K562 (cell line): ENCODE measurements at regions not wholly inside any gene's neighbourhood (a gene's known extent, or its start where the extent isn't known, plus 50 kb on each side); places are given as distances from the start of the nearest gene placed in this dataset.

Experiments used
- ATAC-seq: fragments of 200-7000 bp; cut with Tn5 transposase; 3 replicates; pipeline ENCODE4 v1.9.1; 2020; ENCODE audit warnings: moderate library complexity
- BruUV-seq: library from RNA; stranded (reverse); fragments of 400-500 nt; replicated peaks from 2 replicates; lab custom pipeline; 2021; lab: Mats Ljungman, UMichigan
- CTCF ChIA-PET: fragments of 300-600 bp; formaldehyde crosslinking; extraction: SDS; loops from one replicate; lab custom pipeline; 2021; ENCODE audit warnings: low intra/inter-chr PET ratio; lab: Yijun Ruan, JAX
- POLR2A ChIA-PET: fragments of 300-600, 350-650 bp; sonication (Branson Sonifier 250); formaldehyde crosslinking; extraction: SDS; loops from one replicate; lab custom pipeline; 2021; ENCODE audit warnings: antibody characterized with exemption, inconsistent platforms; lab: Yijun Ruan, JAX
- DNase-seq, 4 experiments: peaks; one replicate each; pipeline versions ENCODE4 v3.0.0 to v3.0.0-alpha.2; 2011 to 2018; ENCODE audit warnings: low spot score in 3 of 4, mixed read lengths in 3 of 4; ENCODE audit errors: extremely low read depth in 1 of 4
- FAIRE-seq: peaks from 2 replicates; lab custom pipeline; 2011; peaks lifted over from hg19 to GRCh38; lab: Jason Lieb, UNC
- H2AFZ ChIP-seq: 2 replicates; pipeline ENCODE4 v1.6.0; 2011; ENCODE audit warnings: low read depth, low read length, control low read depth, inconsistent platforms
- H3K27ac ChIP-seq: fragments of 200-600 bp; 3 replicates; pipeline ENCODE4 v1.8.0; 2011; ENCODE audit warnings: low read depth, mild to moderate bottlenecking, control low read depth, inconsistent platforms, low read length, moderate library complexity, mixed read lengths; ENCODE audit errors: extremely low read depth
- H3K27me3 ChIP-seq, 2 experiments: fragments of 300-600 bp in 1 of 2; 2 replicates in 1 of 2; 3 replicates in 1 of 2; pipeline versions ENCODE4 v1.6.0 to v1.8.0; 2011; ENCODE audit warnings: inconsistent platforms in 2 of 2, low read length in 2 of 2, mild to moderate bottlenecking in 1 of 2, mixed read lengths in 1 of 2, moderate library complexity in 1 of 2; ENCODE audit not compliant: control insufficient read depth in 2 of 2, insufficient read depth in 2 of 2
- H3K36me3 ChIP-seq: fragments of 300-600 bp; 3 replicates; pipeline ENCODE4 v1.8.0; 2011; ENCODE audit warnings: mild to moderate bottlenecking, low read length, inconsistent platforms; ENCODE audit not compliant: control insufficient read depth, insufficient read depth
- H3K4me1 ChIP-seq, 2 experiments: fragments of 200-600 bp in 1 of 2; replicated peaks in 1 of 2; 2 replicates in 1 of 2; 3 replicates in 1 of 2; pipeline versions ENCODE4 v1.5.1 to v1.8.0; 2011; ENCODE audit warnings: inconsistent platforms in 2 of 2, low read length in 2 of 2, mild to moderate bottlenecking in 1 of 2, mixed read lengths in 1 of 2, moderate library complexity in 1 of 2; ENCODE audit not compliant: control insufficient read depth in 2 of 2, insufficient read depth in 2 of 2
- H3K4me2 ChIP-seq: 2 replicates; pipeline ENCODE4 v1.6.1; 2011; ENCODE audit warnings: low read length, control low read depth, inconsistent platforms, mixed read lengths; ENCODE audit not compliant: insufficient read depth
- H3K4me3 ChIP-seq: fragments of 200-600 bp; sonication (generic), shearing (Covaris generic); 2 replicates; pipeline ENCODE4 v1.5.1; 2016; ENCODE audit warnings: control low read depth, inconsistent platforms
- H3K79me2 ChIP-seq: fragments of 200-600 bp; 3 replicates; pipeline ENCODE4 v1.8.0; 2011; ENCODE audit warnings: low read length, inconsistent platforms; ENCODE audit not compliant: control insufficient read depth, insufficient read depth
- H3K9ac ChIP-seq, 2 experiments: 2 replicates each; pipeline versions ENCODE4 v1.6.0 to v1.6.1; 2011; ENCODE audit warnings: low read depth in 2 of 2, low read length in 2 of 2, control low read depth in 1 of 2, inconsistent platforms in 1 of 2, mild to moderate bottlenecking in 1 of 2, mixed read lengths in 1 of 2; ENCODE audit not compliant: insufficient read depth in 1 of 2
- H3K9me1 ChIP-seq: one replicate; pipeline ENCODE4 v1.6.0; 2011; ENCODE audit warnings: inconsistent platforms, mild to moderate bottlenecking, low read length, moderate library complexity; ENCODE audit not compliant: control insufficient read depth, insufficient read depth
- H3K9me3 ChIP-seq: replicated peaks from 2 replicates; pipeline ENCODE4 v1.5.1; 2011; ENCODE audit warnings: low read depth, low read length, inconsistent platforms; ENCODE audit not compliant: control insufficient read depth, insufficient read depth
- H4K20me1 ChIP-seq: replicated peaks from 2 replicates; pipeline ENCODE4 v1.6.1; 2011; ENCODE audit warnings: low read length, inconsistent platforms, mixed read lengths; ENCODE audit not compliant: control insufficient read depth, insufficient read depth
- ARID2 ChIP-seq: fragments of 450-650 bp; IDR thresholded peaks from 2 replicates; pipeline ENCODE4 v1.6.1; 2017; ENCODE audit warnings: antibody characterized with exemption, mild to moderate bottlenecking
- CAMTA2 ChIP-seq: fragments of 250-450 bp; sonication (Bioruptor Pico); conservative IDR thresholded peaks from 2 replicates; pipeline ENCODE4 v1.5.1; 2022
- COPS2 ChIP-seq: fragments of 450-650 bp; conservative IDR thresholded peaks from 2 replicates; pipeline ENCODE4 v1.6.1; 2016; ENCODE audit warnings: mild to moderate bottlenecking, moderate library complexity
- FOXA3 ChIP-seq, 2 experiments: fragments of 450-650 bp in 1 of 2; sonication (generic) in 1 of 2; formaldehyde crosslinking; IDR thresholded peaks in 1 of 2; conservative IDR thresholded peaks in 1 of 2; 2 replicates each; pipeline versions ENCODE4 v1.4.0 to v1.8.0; 2020 to 2022; ENCODE audit warnings: mild to moderate bottlenecking in 2 of 2, missing genetic modification reagents in 1 of 2
- KAT2B ChIP-seq: IDR thresholded peaks from one replicate; pipeline ENCODE4 v1.6.1; 2012; ENCODE audit warnings: low read depth, mild to moderate bottlenecking, control low read depth, inconsistent platforms, low read length, moderate library complexity
- MLX ChIP-seq, 2 experiments: fragments of 450-650 bp in 1 of 2; sonication (generic) in 1 of 2; formaldehyde crosslinking; conservative IDR thresholded peaks; 2 replicates each; pipeline versions ENCODE4 v1.4.0 to v1.8.1; 2020 to 2022; ENCODE audit warnings: mild to moderate bottlenecking in 1 of 2, missing genetic modification reagents in 1 of 2
- SMAD1 ChIP-seq: fragments of 150-350 bp; IDR thresholded peaks from 2 replicates; pipeline ENCODE4 v1.6.1; 2014; ENCODE audit warnings: low read length, low read depth; ENCODE audit not compliant: partially characterized antibody
- ZBTB33 ChIP-seq: sonication (generic); formaldehyde crosslinking; IDR thresholded peaks from 2 replicates; pipeline ENCODE4 v1.8.1; 2023; ENCODE audit warnings: mild to moderate bottlenecking, missing genetic modification reagents
- ZC3H4 ChIP-seq: sonication (generic); formaldehyde crosslinking; IDR thresholded peaks from 2 replicates; pipeline ENCODE4 v1.9.0; 2021; ENCODE audit warnings: missing genetic modification reagents, borderline replicate concordance
- ZNF3 ChIP-seq: fragments of 250-450 bp; sonication (Bioruptor Pico); IDR thresholded peaks from 2 replicates; pipeline ENCODE4 v1.5.0; 2021; ENCODE audit warnings: mild to moderate bottlenecking, moderate library complexity
- ZNF551 ChIP-seq: fragments of 250-450 bp; sonication (Bioruptor Pico); IDR thresholded peaks from 2 replicates; pipeline ENCODE4 v1.5.0; 2021; ENCODE audit warnings: mild to moderate bottlenecking, moderate library complexity
- WGBS: fragments of 100-300 bp; shearing (Covaris generic); methylation state at CpG from one replicate; pipeline ENCODE4 v1.1.6; 2016; ENCODE audit warnings: low coverage, mixed read lengths; ENCODE audit not compliant: insufficient coverage; ENCODE audit errors: missing lambda C conversion rate; 5-methylcytosine and 5-hydroxymethylcytosine counted together
- in situ Hi-C: fragments of 300-500 bp; cut with MboI; formaldehyde crosslinking; loops from 4 replicates; pipeline ENCODE4 v1.15.0; 2018; ENCODE audit warnings: inconsistent platforms, mixed read lengths
- intact Hi-C: fragments of 100-400 bp; cut with micrococcal nuclease; formaldehyde crosslinking; loops from 2 replicates; pipeline ENCODE4 v1.14.2; 2022
- TF ChIP-seq, protein P1 (sequence below): sonication (generic); formaldehyde crosslinking; IDR thresholded peaks from 2 replicates; pipeline ENCODE4 v1.8.1; 2023; ENCODE audit warnings: mild to moderate bottlenecking, missing genetic modification reagents

- no peak overlapping the region for H3K27ac ChIP-seq
- intact Hi-C loops = no loop called here
- no peak for ATAC-seq
- CTCF ChIA-PET = no interaction called here
- no peak overlapping the region for H3K4me2 ChIP-seq
- POLR2A ChIA-PET = no interaction called here
- H3K27me3 ChIP-seq = no peaks in the 10 kb centered on the region
- no peak for TF ChIP-seq ZBTB33
- no peak for TF ChIP-seq FOXA3 (CRISPR knock-in tag; conservative IDR thresholded peaks at IDR 0.05 in 1 of 2, IDR thresholded peaks at IDR 0.05 in 1 of 2)
- no peak for TF ChIP-seq ZNF551 (CRISPR knock-in tag)
- TF ChIP-seq, all 486 proteins: peak for 0
- BruUV-seq = no TSS peak
- no peaks in the 10 kb centered on the region for H3K9me3 ChIP-seq
- H4K20me1 ChIP-seq = no peaks in the 10 kb centered on the region
- H2AFZ ChIP-seq = no peak overlapping the region
- in situ Hi-C loops = no loop called here
- H3K9ac ChIP-seq = no peak overlapping the region
- H3K79me2 ChIP-seq = no peaks in the 10 kb centered on the region
- FAIRE-seq (no peak), DNase-seq (no peak)
- no peaks in the 10 kb centered on the region for H3K36me3 ChIP-seq
- H3K4me3 ChIP-seq = no peak overlapping the region
- H3K4me1 ChIP-seq = no peaks in the 10 kb centered on the region
- H3K9me1 ChIP-seq = no peaks in the 10 kb centered on the region
- WGBS = 0% methylated on average over 1 of the region's 1 CpG
Measured at GRCh38 chr13:109625156-109625555, 161.2 kb downstream of the IRS2 start.

GRCh38 chr13:109622006-109622405 is 164.4 kb downstream of the IRS2 start:
- intact Hi-C loops = no loop called here
- H3K79me2 ChIP-seq = no peaks in the 10 kb centered on the region
- no peak overlapping the region for H2AFZ ChIP-seq
- H3K9ac ChIP-seq = no peak overlapping the region
- BruUV-seq = no TSS peak
- H3K27ac ChIP-seq = no peak overlapping the region
- CTCF ChIA-PET = no interaction called here
- H3K36me3 ChIP-seq = no peaks in the 10 kb centered on the region
- no peaks in the 10 kb centered on the region for H3K9me3 ChIP-seq
- no peaks in the 10 kb centered on the region for H3K4me1 ChIP-seq
- WGBS = 11% methylated on average over 3 of the region's 4 CpGs
- H3K9me1 ChIP-seq = no peaks in the 10 kb centered on the region
- H3K4me2 ChIP-seq = no peak overlapping the region
- H4K20me1 ChIP-seq = no peaks in the 10 kb centered on the region
- no peak overlapping the region for H3K4me3 ChIP-seq
- DNase-seq = no peak
- POLR2A ChIA-PET = no interaction called here
- no peak for FAIRE-seq
- ATAC-seq = no peak
- in situ Hi-C loops = no loop called here
- no peaks in the 10 kb centered on the region for H3K27me3 ChIP-seq
- TF ChIP-seq, protein P1, sequence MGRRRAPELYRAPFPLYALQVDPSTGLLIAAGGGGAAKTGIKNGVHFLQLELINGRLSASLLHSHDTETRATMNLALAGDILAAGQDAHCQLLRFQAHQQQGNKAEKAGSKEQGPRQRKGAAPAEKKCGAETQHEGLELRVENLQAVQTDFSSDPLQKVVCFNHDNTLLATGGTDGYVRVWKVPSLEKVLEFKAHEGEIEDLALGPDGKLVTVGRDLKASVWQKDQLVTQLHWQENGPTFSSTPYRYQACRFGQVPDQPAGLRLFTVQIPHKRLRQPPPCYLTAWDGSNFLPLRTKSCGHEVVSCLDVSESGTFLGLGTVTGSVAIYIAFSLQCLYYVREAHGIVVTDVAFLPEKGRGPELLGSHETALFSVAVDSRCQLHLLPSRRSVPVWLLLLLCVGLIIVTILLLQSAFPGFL = no peak
- TF ChIP-seq SMAD1 (no peak), ZNF3 (CRISPR knock-in tag) (no peak), MLX (CRISPR knock-in tag; conservative IDR thresholded peaks at IDR 0.05) (no peak), ZC3H4 (CRISPR knock-in tag) (no peak), CAMTA2 (CRISPR knock-in tag) (no peak), ARID2 (no peak), COPS2 (no peak), KAT2B (no peak)
